Transverse colon (tissue), 4 donors: ENCODE measurements at regions not wholly inside any gene's neighbourhood (a gene's known extent, or its start where the extent isn't known, plus 50 kb on each side); places are given as distances from the start of the nearest gene placed in this dataset.

Experiments
- DNase-seq: peaks from one replicate; pipeline ENCODE4 v3.0.0-alpha.2; 2019
- H3K27ac ChIP-seq, 4 donors: fragments of 200-600 bp; sonication (generic); 2 replicates each; pipeline ENCODE4 v1.5.1; 2016 to 2018; ENCODE audit warnings: inconsistent platforms in 4 of 4
- H3K27me3 ChIP-seq: fragments of 200-600 bp; sonication (generic); 2 replicates; pipeline ENCODE4 v1.5.1; 2017; ENCODE audit warnings: inconsistent platforms
- H3K36me3 ChIP-seq, 4 donors: fragments of 200-600 bp; sonication (generic); 2 replicates each; pipeline ENCODE4 v1.5.1; 2017 to 2019; ENCODE audit warnings: inconsistent platforms in 4 of 4
- H3K4me1 ChIP-seq, 4 donors: fragments of 200-600 bp; sonication (generic); 2 replicates each; pipeline ENCODE4 v1.5.1; 2017 to 2020; ENCODE audit warnings: inconsistent platforms in 4 of 4
- H3K4me3 ChIP-seq, 4 donors: fragments of 200-600 bp; sonication (generic); 1 replicate in 1 of 4; 2 replicates in 3 of 4; pipeline versions ENCODE4 v1.5.1 to v1.6.1; 2017 to 2019; ENCODE audit warnings: inconsistent platforms in 4 of 4
- H3K9me3 ChIP-seq, 2 donors: fragments of 200-600 bp; sonication (generic); 2 replicates each; pipeline ENCODE4 v1.5.1; 2017 to 2019; ENCODE audit warnings: inconsistent platforms in 2 of 2
- CTCF ChIP-seq, 5 experiments: fragments of 200-600 bp in 3 of 5; fragments of 450-650 bp in 2 of 5; sonication (generic) in 3 of 5; IDR thresholded peaks; 1 replicate in 2 of 5; 2 replicates in 3 of 5; pipeline ENCODE4 v1.5.1; 2016 to 2017; ENCODE audit warnings: antibody characterized with exemption in 5 of 5, inconsistent platforms in 3 of 5, mild to moderate bottlenecking in 2 of 5, moderate library complexity in 1 of 5
- EP300 ChIP-seq: sonication (generic); formaldehyde crosslinking; IDR thresholded peaks from one replicate; pipeline ENCODE4 v1.6.1; 2017; ENCODE audit warnings: antibody characterized with exemption, low read depth
- POLR2A ChIP-seq: fragments of 450-650 bp; IDR thresholded peaks from one replicate; pipeline ENCODE4 v1.6.1; 2016; ENCODE audit warnings: antibody characterized with exemption, mild to moderate bottlenecking, moderate library complexity
- POLR2AphosphoS5 ChIP-seq, 3 donors: sonication (generic); formaldehyde crosslinking; IDR thresholded peaks; one replicate each; pipeline ENCODE4 v1.6.1; 2016; ENCODE audit warnings: antibody characterized with exemption in 3 of 3
- WGBS, 2 donors: methylation state at CpG; one replicate each; pipeline ENCODE4 v1.1.5; 2018; ENCODE audit warnings: low coverage in 1 of 2; 5-methylcytosine and 5-hydroxymethylcytosine counted together
- in situ Hi-C, 4 donors: fragments of 200-750 bp; cut with MboI; loops; one replicate each; pipeline versions ENCODE4 v1.15.0 to v1.15.1; 2017; ENCODE audit warnings: low sequenced_read_pairs in 3 of 4, low pct_ligation_motif_present in 1 of 4, low pct_unique_long_range_greater_than_20kb in 1 of 4
- intact Hi-C: fragments of 100-400 bp; cut with DNase I; formaldehyde crosslinking; loops from one replicate; pipeline ENCODE4 v1.15.1; 2023; ENCODE audit warnings: low total_unique reads

- in situ Hi-C loops, result no loop called here
- no peak for TF ChIP-seq CTCF (IDR thresholded peaks at IDR 0.05)
- TF ChIP-seq EP300, result no peak
- no peak for TF ChIP-seq POLR2AphosphoS5 (IDR thresholded peaks at IDR 0.05)
- TF ChIP-seq POLR2A, result no peak
- no peak for DNase-seq
- Histone ChIP-seq H3K36me3 (no peaks in the 10 kb centered on the region), H3K4me3 (no peak overlapping the region), H3K4me1 (no peaks in the 10 kb centered on the region), H3K27ac (no peak overlapping the region), H3K9me3 (no peaks in the 10 kb centered on the region), H3K27me3 (no peaks in the 10 kb centered on the region)
- intact Hi-C loops, result no loop called here
- 40% methylated on average over 1 of the region's 1 CpG; no CpG with 5 or more reads in 1 of the 2 donors for whole genome bisulfite sequencing, 2 donors
Observed at GRCh38 chr20:48354903-48355302, 472.9 kb downstream of the PREX1 start.

- Histone ChIP-seq H3K27me3 (no peaks in the 10 kb centered on the region), H3K4me1 (no peaks in the 10 kb centered on the region), H3K27ac (no peak overlapping the region), H3K4me3 (no peak overlapping the region), H3K36me3 (no peaks in the 10 kb centered on the region), H3K9me3 (no peaks in the 10 kb centered on the region)
- TF ChIP-seq POLR2A (no peak), POLR2AphosphoS5 (IDR thresholded peaks at IDR 0.05) (no peak), EP300 (no peak), CTCF (IDR thresholded peaks at IDR 0.05) (no peak)
- WGBS, 2 donors, result 73 to 75% methylated on average over 2 of the region's 2 CpGs
- DNase-seq, result no peak
- intact Hi-C loops, result no loop called here
- in situ Hi-C loops, result no loop called here
Observed at GRCh38 chr20:48354320-48354876, 473.4 kb downstream of the PREX1 start.

GRCh38 chr20:48352628-48353027 is 475.2 kb downstream of the PREX1 start:
- in situ Hi-C loops, result no loop called here

GRCh38 chr20:48352042-48352441 is 475.8 kb downstream of the PREX1 start:
- Histone ChIP-seq H3K9me3 (no peaks in the 10 kb centered on the region), H3K36me3 (no peaks in the 10 kb centered on the region), H3K27me3 (peaks cover 7% of the 10 kb centered on the region), H3K27ac (no peak overlapping the region), H3K4me3 (no peak overlapping the region), H3K4me1 (no peaks in the 10 kb centered on the region)
- intact Hi-C loops, result no loop called here
- WGBS, 2 donors, result 73 to 83% methylated on average over 1 to 2 of the region's 2 CpGs
- DNase-seq, result no peak
- TF ChIP-seq CTCF (IDR thresholded peaks at IDR 0.05), result no peak
- no peak for TF ChIP-seq POLR2AphosphoS5 (IDR thresholded peaks at IDR 0.05)
- no peak for TF ChIP-seq POLR2A
- no peak for TF ChIP-seq EP300
- in situ Hi-C loops, result no loop called here

More at GRCh38 chr20:48352628-48353027, 475.2 kb downstream of the PREX1 start:
- Histone ChIP-seq H3K27ac (no peak overlapping the region), H3K27me3 (peaks cover 7% of the 10 kb centered on the region), H3K4me3 (no peak overlapping the region), H3K36me3 (no peaks in the 10 kb centered on the region), H3K9me3 (no peaks in the 10 kb centered on the region), H3K4me1 (no peaks in the 10 kb centered on the region)
- whole genome bisulfite sequencing, 2 donors, result 98 to 100% methylated on average over 1 to 3 of the region's 3 CpGs
- DNase-seq, result no peak
- intact Hi-C loops, result no loop called here
- TF ChIP-seq EP300, result no peak
- TF ChIP-seq POLR2A, result no peak
- TF ChIP-seq CTCF (IDR thresholded peaks at IDR 0.05), result no peak
- TF ChIP-seq POLR2AphosphoS5 (IDR thresholded peaks at IDR 0.05), result no peak
